AG04450 (cell line): ENCODE measurements at regions not wholly inside any gene's neighbourhood (a gene's known extent, or its start where the extent isn't known, plus 50 kb on each side); places are given as distances from the start of the nearest gene placed in this dataset.

Experiments used
- CTCF ChIA-PET: fragments of 300-600, 350-600 bp; formaldehyde crosslinking; extraction: SDS; loops from one replicate; lab custom pipeline; 2022; ENCODE audit warnings: antibody characterized with exemption, inconsistent platforms; lab: Charles Lee
- POLR2A ChIA-PET: fragments of 350-600 bp; formaldehyde crosslinking; extraction: SDS; loops from one replicate; lab custom pipeline; 2021; ENCODE audit warnings: antibody characterized with exemption, inconsistent platforms; lab: Yijun Ruan, JAX
- DNase-seq: peaks from one replicate; pipeline ENCODE4 v3.0.0-alpha.2; 2011; ENCODE audit warnings: low read depth, low spot score
- H3K27ac ChIP-seq: one replicate; pipeline ENCODE4 v1.5.1; 2012; ENCODE audit warnings: low read depth, low read length, control low read depth
- H3K27me3 ChIP-seq: one replicate; pipeline ENCODE4 v1.6.0; 2012; ENCODE audit warnings: low read length; ENCODE audit not compliant: control insufficient read depth, insufficient read depth
- H3K4me3 ChIP-seq: 2 replicates; pipeline ENCODE4 v1.5.1; 2011; ENCODE audit warnings: mild to moderate bottlenecking, low read depth, low read length, control low read depth
- H3K9me3 ChIP-seq: 2 replicates; pipeline ENCODE4 v1.5.1; 2012; ENCODE audit warnings: low read length; ENCODE audit not compliant: control insufficient read depth, insufficient read depth
- TF ChIP-seq, protein P1 (sequence below): IDR thresholded peaks from 2 replicates; pipeline ENCODE4 v1.5.1; 2011; ENCODE audit warnings: low read depth, low read length, control low read depth, inconsistent platforms

GRCh38 chr2:191581003-191581402 is 96.9 kb upstream of the NABP1 start:
- Histone ChIP-seq H3K4me3 (no peak overlapping the region), H3K9me3 (no peaks in the 10 kb centered on the region), H3K27me3 (no peaks in the 10 kb centered on the region), H3K27ac (no peak overlapping the region)
- DNase-seq: no peak
- ChIA-PET POLR2A (interaction anchor here (1.3 kb wide), 1 partner anchor 97 kb away, joined by 3 read pairs; the partner anchor contains the start of gene NABP1), CTCF (interaction anchor here (1.2 kb wide), 1 partner anchor 14 kb away, joined by 5 read pairs; no protein-coding TSS in a partner anchor)
- TF ChIP-seq, protein P1, sequence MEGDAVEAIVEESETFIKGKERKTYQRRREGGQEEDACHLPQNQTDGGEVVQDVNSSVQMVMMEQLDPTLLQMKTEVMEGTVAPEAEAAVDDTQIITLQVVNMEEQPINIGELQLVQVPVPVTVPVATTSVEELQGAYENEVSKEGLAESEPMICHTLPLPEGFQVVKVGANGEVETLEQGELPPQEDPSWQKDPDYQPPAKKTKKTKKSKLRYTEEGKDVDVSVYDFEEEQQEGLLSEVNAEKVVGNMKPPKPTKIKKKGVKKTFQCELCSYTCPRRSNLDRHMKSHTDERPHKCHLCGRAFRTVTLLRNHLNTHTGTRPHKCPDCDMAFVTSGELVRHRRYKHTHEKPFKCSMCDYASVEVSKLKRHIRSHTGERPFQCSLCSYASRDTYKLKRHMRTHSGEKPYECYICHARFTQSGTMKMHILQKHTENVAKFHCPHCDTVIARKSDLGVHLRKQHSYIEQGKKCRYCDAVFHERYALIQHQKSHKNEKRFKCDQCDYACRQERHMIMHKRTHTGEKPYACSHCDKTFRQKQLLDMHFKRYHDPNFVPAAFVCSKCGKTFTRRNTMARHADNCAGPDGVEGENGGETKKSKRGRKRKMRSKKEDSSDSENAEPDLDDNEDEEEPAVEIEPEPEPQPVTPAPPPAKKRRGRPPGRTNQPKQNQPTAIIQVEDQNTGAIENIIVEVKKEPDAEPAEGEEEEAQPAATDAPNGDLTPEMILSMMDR: no peak

DNA sequence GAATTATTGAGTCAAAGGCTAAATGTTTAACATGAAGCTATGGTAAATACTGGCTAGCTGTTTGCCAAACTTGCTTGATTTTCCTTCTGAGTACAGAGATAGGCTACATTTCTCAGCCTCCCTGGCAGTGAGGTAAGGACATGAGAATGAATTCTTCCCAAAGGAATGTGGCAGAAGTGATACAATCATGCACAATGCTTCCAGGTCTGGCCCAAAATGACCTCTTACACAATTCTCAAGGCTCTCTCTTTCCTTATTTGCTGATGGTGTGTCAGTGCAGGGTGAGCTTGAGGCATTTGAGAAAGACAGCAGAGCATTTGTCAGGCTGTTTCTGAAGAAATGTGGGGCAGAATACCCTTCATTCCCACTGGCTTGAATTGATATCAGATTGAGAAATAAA is 95.6 kb upstream of the NABP1 start:
- no peak overlapping the region for H3K27ac ChIP-seq
- no peak overlapping the region for H3K4me3 ChIP-seq
- POLR2A ChIA-PET: interaction anchor here (0.8 to 2.2 kb wide), 3 partner anchors 54 to 110 kb away, joined by 3 to 16 read pairs (median 5); partner anchors contain the start of gene NABP1
- TF ChIP-seq, protein P1: no peak
- CTCF ChIA-PET: interaction anchor here (0.7 to 1.0 kb wide), 2 partner anchors 104 to 581 kb away, joined by 3 to 4 read pairs; no protein-coding TSS in a partner anchor
- DNase-seq: peak; percentile 36
- no peaks in the 10 kb centered on the region for H3K9me3 ChIP-seq
- no peaks in the 10 kb centered on the region for H3K27me3 ChIP-seq

- ChIA-PET CTCF (no interaction called here), POLR2A (interaction anchor here (0.9 kb wide), 1 partner anchor 87 kb away, joined by 3 read pairs; the partner anchor contains the start of gene NABP1)
- DNase-seq: no peak
- Histone ChIP-seq H3K27ac (no peak overlapping the region), H3K4me3 (no peak overlapping the region), H3K27me3 (no peaks in the 10 kb centered on the region), H3K9me3 (no peaks in the 10 kb centered on the region; the same call in 1 of the 2 replicates)
- TF ChIP-seq, protein P1: no peak
Measured at GRCh38 chr2:191591025-191591424, 86.9 kb upstream of the NABP1 start.

GRCh38 chr2:191593622-191594385 is 84.1 kb upstream of the NABP1 start:
- no peaks in the 10 kb centered on the region for H3K27me3 ChIP-seq
- H3K4me3 ChIP-seq: no peak overlapping the region
- POLR2A ChIA-PET: no interaction called here
- peak overlapping the region; percentile 4 for H3K27ac ChIP-seq
- CTCF ChIA-PET: no interaction called here
- TF ChIP-seq, protein P1: no peak
- no peak for DNase-seq
- no peaks in the 10 kb centered on the region; the same call in 1 of the 2 replicates for H3K9me3 ChIP-seq

DNA sequence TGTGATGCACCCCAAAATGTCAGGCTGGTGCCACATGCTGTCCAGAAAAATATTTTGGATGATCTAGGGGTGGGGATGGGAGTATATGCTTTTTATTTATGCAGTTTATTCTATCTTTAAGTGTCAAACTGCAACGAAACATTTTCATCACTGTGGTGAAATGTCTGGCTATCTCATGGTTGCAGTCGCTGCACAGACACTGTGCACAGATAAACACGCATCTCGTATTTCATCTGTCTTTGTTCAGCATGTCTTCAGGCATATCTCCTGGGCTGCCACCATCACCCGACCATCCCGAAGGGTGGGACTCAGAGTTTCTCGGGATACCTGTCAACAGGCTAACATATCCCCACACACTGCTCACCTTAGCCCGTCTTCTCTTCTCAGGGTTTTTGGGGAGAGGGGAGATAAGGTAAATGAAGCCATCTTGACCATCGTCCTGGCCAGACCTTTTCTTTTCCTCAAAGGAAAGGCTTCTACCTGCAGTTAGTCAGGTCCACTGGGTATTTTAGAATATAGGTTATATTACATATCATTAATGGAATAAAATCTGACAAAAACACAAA is 80.7 kb upstream of the NABP1 start:
- no peaks in the 10 kb centered on the region for H3K27me3 ChIP-seq

More for the DNA sequence above, 80.7 kb upstream of the NABP1 start:
- DNase-seq: no peak
- Histone ChIP-seq H3K27ac (no peak overlapping the region), H3K4me3 (no peak overlapping the region), H3K9me3 (no peaks in the 10 kb centered on the region; the same call in 1 of the 2 replicates)
- TF ChIP-seq, protein P1: no peak
- POLR2A ChIA-PET: no interaction called here
- CTCF ChIA-PET: no interaction called here
